ENCODE measurements at regions not wholly inside any gene's neighbourhood (a gene's known extent, or its start where the extent isn't known, plus 50 kb on each side); places are given as distances from the start of the nearest gene placed in this dataset.

DNA sequence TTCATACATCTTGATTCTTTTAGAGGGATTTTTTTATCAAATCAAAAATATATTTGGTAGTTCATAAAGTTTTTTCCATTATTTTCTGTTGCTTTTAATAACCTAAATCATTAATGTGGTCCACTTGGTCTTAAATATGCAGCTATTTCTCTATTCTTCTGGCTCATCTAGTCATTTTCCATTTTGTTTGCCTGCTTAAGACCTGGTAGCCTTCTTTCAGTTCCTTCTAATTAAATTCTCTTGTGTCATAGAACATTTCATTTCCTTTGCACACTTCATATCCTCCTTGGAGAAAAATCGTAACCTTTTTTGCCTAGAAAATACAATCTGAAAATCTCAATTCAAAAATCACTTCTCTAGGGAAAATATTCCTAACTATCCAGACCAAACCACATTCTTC lies 387.0 kb downstream of the LRFN5 start:
- DNase-seq (ENCODE audit: low read depth), result no peak

DNA sequence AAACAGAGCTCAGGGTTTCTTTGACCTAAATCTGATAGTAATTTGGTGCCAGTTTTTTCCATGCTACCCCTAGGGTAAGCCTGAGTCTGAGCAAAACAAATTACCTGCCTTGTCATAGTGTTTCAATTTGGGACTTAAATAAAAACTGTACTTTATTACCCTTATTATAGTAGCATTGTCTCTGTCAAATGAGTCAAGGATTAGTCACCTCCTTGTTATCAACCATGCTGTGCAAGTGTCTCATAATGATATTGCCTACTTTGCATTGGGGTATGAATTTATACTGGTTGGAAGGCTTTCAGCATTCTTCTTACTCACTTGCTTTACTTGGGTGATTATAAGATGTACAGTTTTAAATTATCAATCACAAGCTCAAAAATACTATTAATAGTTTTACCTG lies 380.0 kb downstream of the LRFN5 start:
- DNase-seq (ENCODE audit: low read depth), result peak; percentile 68

DNA sequence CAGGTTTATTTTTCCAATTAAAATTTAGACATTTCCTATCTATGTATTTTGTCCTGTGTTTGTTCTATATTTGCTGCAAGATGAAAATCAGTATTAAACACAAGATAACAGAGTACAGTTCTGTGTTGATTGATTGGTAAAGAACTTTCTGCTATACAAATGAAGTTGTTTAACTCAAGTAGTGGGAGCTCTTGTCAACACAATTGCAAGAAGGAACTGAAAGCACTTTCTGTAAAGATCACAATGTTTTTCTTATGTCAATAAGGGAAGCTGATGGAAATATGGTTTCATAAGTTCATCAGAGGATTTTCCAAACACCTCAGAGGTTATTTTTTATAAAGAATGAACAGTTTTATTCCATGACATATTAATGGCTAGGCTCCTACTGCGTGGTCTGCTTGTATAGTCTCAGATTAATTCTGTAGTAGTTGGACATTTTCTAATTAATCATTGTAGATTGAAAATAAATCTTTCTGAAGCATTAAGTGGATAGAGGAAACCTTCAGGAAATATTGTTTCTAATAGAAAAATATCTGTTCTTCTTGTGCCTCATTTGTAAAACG lies 379.5 kb downstream of the LRFN5 start:
- DNase-seq (ENCODE audit: low read depth), result no peak

DNA sequence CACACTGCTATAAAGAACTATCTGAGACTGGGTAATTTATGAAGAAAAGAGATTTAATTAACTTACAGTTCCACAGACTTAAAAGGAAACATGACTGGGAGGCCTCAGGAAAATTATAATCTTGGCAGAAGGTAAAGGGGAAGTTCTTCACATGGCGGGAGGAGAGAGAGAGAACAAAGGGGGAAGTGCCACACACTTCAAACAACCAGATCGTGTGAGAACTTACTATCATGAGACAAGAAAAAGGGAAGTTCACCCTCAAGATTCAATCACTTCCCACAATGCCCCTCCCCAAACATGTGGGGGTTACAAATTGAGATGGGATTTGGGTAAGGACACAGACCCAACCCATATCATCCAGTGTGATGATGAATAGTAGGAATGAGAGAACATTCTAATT lies 366.5 kb downstream of the LRFN5 start:
- DNase-seq (ENCODE audit: low read depth), result no peak

DNA sequence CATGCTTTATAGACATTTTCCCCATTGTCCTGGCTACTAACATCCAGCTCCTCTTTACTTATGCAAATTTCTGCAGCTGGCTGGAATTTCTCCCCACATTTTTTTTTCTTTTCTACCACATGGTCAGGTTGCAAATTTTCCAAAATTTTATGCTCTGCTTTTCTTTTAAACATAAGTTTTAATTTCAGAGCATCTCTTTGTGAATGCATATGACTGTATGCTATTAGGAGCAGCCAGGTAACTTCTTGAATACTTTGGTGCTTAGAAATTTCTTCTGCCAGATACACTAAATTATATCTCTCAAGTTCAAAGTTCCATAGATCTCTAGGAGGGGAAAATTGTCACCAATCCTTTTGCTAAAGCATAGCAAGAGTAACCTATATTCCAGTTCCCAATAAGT lies 365.9 kb downstream of the LRFN5 start:
- DNase-seq (ENCODE audit: low read depth), result no peak

DNA sequence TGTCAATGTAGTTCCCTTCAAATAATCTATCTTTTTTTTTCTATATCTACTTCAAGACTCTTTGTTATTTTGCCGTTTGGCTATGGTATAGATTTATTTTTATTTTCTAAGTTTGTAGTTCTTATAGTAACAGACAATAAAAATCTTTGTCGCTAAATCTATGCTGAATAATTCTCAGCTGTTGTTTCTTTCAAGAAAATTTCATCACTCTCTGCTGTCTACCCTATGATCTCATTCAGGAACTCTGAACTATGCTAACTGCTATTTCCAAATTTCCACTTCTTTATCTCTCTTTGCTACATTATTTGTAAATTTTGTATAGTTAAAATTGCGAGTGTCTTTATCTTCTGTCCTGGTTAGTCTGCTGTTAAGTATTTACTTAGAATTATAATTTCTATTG lies 353.6 kb downstream of the LRFN5 start:
- no peak for DNase-seq (ENCODE audit: low read depth)

DNA sequence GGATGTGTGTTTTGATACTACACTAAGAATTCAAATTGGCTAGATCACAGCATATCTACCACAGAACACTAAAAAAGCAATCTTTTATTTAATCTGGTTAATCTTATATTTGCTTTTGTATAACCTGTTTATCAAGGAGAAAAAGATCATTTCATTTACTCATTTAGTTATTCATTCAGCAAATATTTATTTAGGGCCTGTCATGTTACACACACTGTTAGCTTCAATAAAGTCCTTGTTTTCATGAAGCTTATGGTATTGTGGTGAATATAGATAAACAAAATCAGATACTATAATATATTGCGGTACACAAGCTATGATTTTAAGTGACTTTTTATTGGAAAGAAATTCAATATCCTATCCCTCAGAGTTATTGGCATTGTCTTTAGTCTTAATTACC lies 350.8 kb downstream of the LRFN5 start:
- no peak for DNase-seq (ENCODE audit: low read depth)

Measured in ELR (cell line).